Upper lobe of left lung (tissue), 6 donors: ENCODE measurements at regions not wholly inside any gene's neighbourhood (a gene's known extent, or its start where the extent isn't known, plus 50 kb on each side); places are given as distances from the start of the nearest gene placed in this dataset.

Source experiments
- ATAC-seq, 2 donors: fragments of 200-7000 bp; cut with Tn5 transposase; one replicate each; pipeline ENCODE4 v1.9.1; 2022; ENCODE audit warnings: mild to moderate bottlenecking in 2 of 2, moderate library complexity in 2 of 2; ENCODE audit not compliant: low FRiP score in 2 of 2
- DNase-seq, 2 donors: peaks; one replicate each; pipeline ENCODE4 v3.0.0-alpha.2; 2019 to 2020
- H3K27ac ChIP-seq, 4 donors: fragments of 200-600 bp; sonication (generic); one replicate each; pipeline ENCODE4 v1.5.1; 2016 to 2019
- H3K27me3 ChIP-seq, 4 donors: fragments of 200-600 bp; sonication (generic); one replicate each; pipeline ENCODE4 v1.5.1; 2017 to 2019
- H3K36me3 ChIP-seq, 4 donors: fragments of 200-600 bp; sonication (generic); one replicate each; pipeline ENCODE4 v1.5.1; 2016 to 2019
- H3K4me1 ChIP-seq, 4 donors: fragments of 200-600 bp; sonication (generic); one replicate each; pipeline ENCODE4 v1.5.1; 2018 to 2019
- H3K4me3 ChIP-seq, 4 donors: fragments of 200-600 bp; sonication (generic); one replicate each; pipeline ENCODE4 v1.5.1; 2017 to 2019; ENCODE audit warnings: mild to moderate bottlenecking in 2 of 4, moderate library complexity in 1 of 4
- H3K9me3 ChIP-seq, 4 donors: fragments of 200-600 bp; sonication (generic); one replicate each; pipeline ENCODE4 v1.5.1; 2018 to 2019
- CTCF ChIP-seq, 6 experiments: fragments of 450-650 bp in 4 of 6; fragments of 200-600 bp in 2 of 6; sonication (generic) in 2 of 6; IDR thresholded peaks; one replicate each; pipeline ENCODE4 v1.5.1; 2016 to 2019; ENCODE audit warnings: antibody characterized with exemption in 6 of 6
- EP300 ChIP-seq, 4 donors: sonication (generic); formaldehyde crosslinking; IDR thresholded peaks; one replicate each; pipeline ENCODE4 v1.5.1; 2017; ENCODE audit warnings: antibody characterized with exemption in 4 of 4, control low read depth in 2 of 4
- POLR2A ChIP-seq, 4 donors: fragments of 450-650 bp; IDR thresholded peaks; one replicate each; pipeline ENCODE4 v1.5.1; 2016 to 2017; ENCODE audit warnings: antibody characterized with exemption in 4 of 4, mild to moderate bottlenecking in 2 of 4
- POLR2AphosphoS5 ChIP-seq, 2 donors: sonication (generic); formaldehyde crosslinking; IDR thresholded peaks; one replicate each; pipeline ENCODE4 v1.5.1; 2017; ENCODE audit warnings: antibody characterized with exemption in 2 of 2
- WGBS, 2 donors: methylation state at CpG; one replicate each; pipeline ENCODE4 v1.1.5; 2017 to 2018; 5-methylcytosine and 5-hydroxymethylcytosine counted together
- donor health status: DM: no; HTN: no; CAD: no; lungs with moderate emphysema.
- donor health status: DM: no; HTN: yes; CAD: no; lungs with severe emphysema.

DNA sequence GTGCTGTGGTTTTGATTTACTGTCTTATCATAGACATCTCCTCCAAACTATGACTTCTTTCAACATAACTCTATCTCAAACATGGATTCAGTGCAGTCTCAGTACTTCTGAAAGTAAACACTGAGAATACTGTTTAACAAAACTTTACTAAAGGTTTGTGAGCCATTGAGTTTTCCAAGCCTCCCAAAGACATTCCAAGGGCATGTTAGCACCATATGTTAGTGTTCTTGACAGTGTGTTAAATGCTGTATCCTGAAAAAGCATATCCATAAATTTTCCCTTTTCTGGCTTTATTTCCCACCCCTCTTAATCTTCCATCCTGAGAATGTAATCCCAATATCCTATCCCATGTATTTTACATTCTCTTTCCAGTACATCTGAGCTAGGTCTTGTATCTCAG is 446.8 kb upstream of the CXADR start:
- no peak for DNase-seq
- Histone ChIP-seq H3K27me3 (no peaks in the 10 kb centered on the region), H3K9me3 (no peaks in the 10 kb centered on the region), H3K4me3 (no peak overlapping the region), H3K27ac (no peak overlapping the region), H3K36me3 (no peaks in the 10 kb centered on the region), H3K4me1 (no peaks in the 10 kb centered on the region)
- ATAC-seq = no peak
- TF ChIP-seq CTCF (IDR thresholded peaks at IDR 0.05) (no peak), POLR2AphosphoS5 (IDR thresholded peaks at IDR 0.05) (no peak), EP300 (IDR thresholded peaks at IDR 0.05) (no peak), POLR2A (IDR thresholded peaks at IDR 0.05) (no peak)

GRCh38 chr21:17071093-17071492 is 441.8 kb upstream of the CXADR start:
- Histone ChIP-seq H3K9me3 (no peaks in the 10 kb centered on the region), H3K4me1 (no peaks in the 10 kb centered on the region), H3K4me3 (no peak overlapping the region), H3K27ac (no peak overlapping the region), H3K27me3 (no peaks in the 10 kb centered on the region), H3K36me3 (no peaks in the 10 kb centered on the region)
- TF ChIP-seq POLR2A (IDR thresholded peaks at IDR 0.05) (no peak), CTCF (IDR thresholded peaks at IDR 0.05) (no peak), POLR2AphosphoS5 (IDR thresholded peaks at IDR 0.05) (no peak), EP300 (IDR thresholded peaks at IDR 0.05) (no peak)
- DNase-seq (no peak), ATAC-seq (no peak)
- WGBS, 2 donors = 85 to 97% methylated on average over 3 of the region's 3 CpGs

DNA sequence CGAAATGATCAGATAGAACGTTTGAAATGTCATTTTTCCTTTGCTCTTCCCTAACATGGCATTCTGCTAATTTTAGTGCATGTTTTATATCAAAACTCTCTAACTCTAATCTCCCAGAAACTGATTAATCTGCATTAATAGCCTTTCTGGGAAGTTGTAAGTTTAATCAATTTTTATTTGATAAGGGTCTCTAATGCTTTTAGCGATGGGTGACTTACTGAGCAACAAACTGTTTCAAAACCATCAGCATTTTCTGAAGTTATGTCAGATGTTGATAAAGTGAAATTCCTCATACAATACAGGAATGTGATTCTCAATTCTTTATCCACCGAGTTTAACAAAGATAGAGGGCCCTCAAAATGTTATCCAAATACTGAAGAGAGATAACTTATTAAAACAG is 431.6 kb upstream of the CXADR start:
- DNase-seq = no peak
- 64 to 74% methylated on average over 4 of the region's 4 CpGs for WGBS, 2 donors

GRCh38 chr21:17082843-17083483 is 429.9 kb upstream of the CXADR start:
- no peaks in the 10 kb centered on the region for H3K36me3 ChIP-seq
- no peaks in the 10 kb centered on the region for H3K4me1 ChIP-seq
- TF ChIP-seq EP300 (IDR thresholded peaks at IDR 0.05) (no peak), POLR2AphosphoS5 (IDR thresholded peaks at IDR 0.05) (no peak), POLR2A (IDR thresholded peaks at IDR 0.05) (no peak), CTCF (IDR thresholded peaks at IDR 0.05) (no peak)
- no peak overlapping the region for H3K27ac ChIP-seq
- no peak overlapping the region for H3K4me3 ChIP-seq
- ATAC-seq (no peak), DNase-seq (no peak)
- H3K9me3 ChIP-seq = no peaks in the 10 kb centered on the region
- no peaks in the 10 kb centered on the region for H3K27me3 ChIP-seq
- WGBS, 2 donors = 63 to 88% methylated on average over 4 of the region's 4 CpGs

More for the DNA sequence above, 431.6 kb upstream of the CXADR start:
- TF ChIP-seq CTCF (IDR thresholded peaks at IDR 0.05) (no peak), POLR2A (IDR thresholded peaks at IDR 0.05) (no peak), EP300 (IDR thresholded peaks at IDR 0.05) (no peak), POLR2AphosphoS5 (IDR thresholded peaks at IDR 0.05) (no peak)
- Histone ChIP-seq H3K4me3 (no peak overlapping the region), H3K27ac (no peak overlapping the region), H3K36me3 (no peaks in the 10 kb centered on the region), H3K27me3 (no peaks in the 10 kb centered on the region), H3K9me3 (no peaks in the 10 kb centered on the region), H3K4me1 (no peaks in the 10 kb centered on the region)
- no peak for ATAC-seq

DNA sequence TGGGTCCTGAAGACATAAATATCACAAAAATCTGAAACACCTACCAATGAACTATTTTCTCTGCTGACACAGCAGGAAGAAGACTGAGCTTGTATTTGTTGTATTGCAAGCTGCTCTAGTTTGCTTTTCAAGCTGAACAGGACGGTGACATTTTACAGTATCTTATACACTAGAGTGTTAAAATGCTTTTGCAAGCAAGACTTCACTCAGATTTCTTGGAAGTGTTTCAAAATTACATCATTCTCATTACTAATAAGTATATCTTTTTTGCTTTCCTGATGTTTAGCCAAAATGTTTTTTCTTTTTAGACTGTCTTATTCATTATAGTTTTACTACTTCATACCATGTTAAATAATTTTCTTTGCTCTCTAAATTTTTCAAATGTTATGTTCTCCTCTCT is 427.1 kb upstream of the CXADR start:
- no peaks in the 10 kb centered on the region for H3K36me3 ChIP-seq
- TF ChIP-seq CTCF (IDR thresholded peaks at IDR 0.05) (no peak), EP300 (IDR thresholded peaks at IDR 0.05) (no peak), POLR2A (IDR thresholded peaks at IDR 0.05) (no peak), POLR2AphosphoS5 (IDR thresholded peaks at IDR 0.05) (no peak)
- H3K4me3 ChIP-seq = no peak overlapping the region
- no peaks in the 10 kb centered on the region for H3K4me1 ChIP-seq
- DNase-seq = no peak
- 45 to 50% methylated on average over 1 of the region's 1 CpG for WGBS, 2 donors
- H3K27me3 ChIP-seq = no peaks in the 10 kb centered on the region
- no peak for ATAC-seq
- no peak overlapping the region for H3K27ac ChIP-seq
- H3K9me3 ChIP-seq = no peaks in the 10 kb centered on the region
